Activated naive CD4-positive, alpha-beta T cell treated with anti-CD3 and anti-CD28 coated beads, Interleukin-2, amount 50 U/mL, for 16 hours (primary cell): ENCODE measurements at regions not wholly inside any gene's neighbourhood (a gene's known extent, or its start where the extent isn't known, plus 50 kb on each side); places are given as distances from the start of the nearest gene placed in this dataset.
"Not testable (repeated sequence)": the region's sequence is repeated elsewhere in the genome, so short reads cannot be mapped to it uniquely, and the experiment has no call there.

Experiments used
- DNase-seq: peaks from one replicate; pipeline ENCODE4 v3.0.0-alpha.2; 2020

- DNase-seq: no peak
Measured at GRCh38 chr13:57784633-57785032, 153.1 kb downstream of the PCDH17 start.

DNA sequence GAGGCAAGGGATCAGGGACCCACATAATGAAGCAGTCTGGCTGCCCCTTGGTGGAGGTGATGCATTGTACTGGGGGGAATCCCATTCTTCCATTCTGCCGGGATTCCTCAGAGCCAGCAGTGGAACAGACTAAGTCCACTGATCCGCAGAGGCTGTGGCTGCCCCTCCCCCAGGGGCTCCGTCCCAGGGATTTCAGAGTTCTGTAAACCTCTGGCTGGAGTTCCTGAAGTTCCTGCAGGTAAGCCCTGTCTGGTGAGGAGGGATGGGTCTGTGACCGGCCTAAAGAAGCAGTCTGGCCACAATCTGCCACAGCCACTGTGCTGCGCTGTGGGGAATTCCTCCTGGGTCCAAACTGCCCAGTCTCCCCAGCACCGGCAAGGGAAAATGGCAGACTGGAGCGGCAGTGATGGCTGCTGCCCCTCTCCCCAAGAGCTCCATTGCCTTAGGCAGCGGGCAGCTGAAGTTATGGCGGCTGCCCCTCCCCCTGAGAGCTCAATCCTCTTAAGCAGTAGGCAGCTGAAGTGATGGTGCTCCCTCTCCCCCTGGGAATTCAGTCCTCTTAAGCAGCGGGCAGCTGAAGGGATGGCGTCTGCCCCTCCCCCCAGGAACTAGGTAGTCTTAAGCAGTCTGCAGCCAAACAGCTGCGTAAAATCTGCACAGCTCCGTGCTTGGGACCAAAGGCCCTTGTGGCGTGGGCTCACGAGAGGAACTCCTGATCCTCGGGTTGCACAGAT is 155.7 kb downstream of the PCDH17 start:
- no peak for DNase-seq

DNA sequence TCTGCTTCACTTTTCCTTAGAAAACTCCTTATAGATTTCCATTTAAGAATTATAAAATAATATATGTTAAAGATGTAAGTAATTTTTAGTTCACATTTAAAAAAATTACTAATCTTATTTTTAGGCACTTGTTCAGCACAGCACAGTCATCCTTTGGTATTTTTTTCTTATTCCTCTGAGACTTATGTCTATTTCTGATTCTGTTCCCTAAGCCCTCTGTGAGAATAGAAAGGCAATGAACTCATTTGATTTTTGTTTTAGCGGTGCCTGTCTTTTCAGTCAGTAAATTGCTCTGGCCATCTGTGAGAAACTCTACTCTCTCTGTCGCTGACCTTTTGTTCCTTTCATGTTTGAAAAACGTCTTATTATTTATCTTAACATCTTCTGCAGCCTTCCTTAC is 168.1 kb downstream of the PCDH17 start:
- no peak for DNase-seq

DNA sequence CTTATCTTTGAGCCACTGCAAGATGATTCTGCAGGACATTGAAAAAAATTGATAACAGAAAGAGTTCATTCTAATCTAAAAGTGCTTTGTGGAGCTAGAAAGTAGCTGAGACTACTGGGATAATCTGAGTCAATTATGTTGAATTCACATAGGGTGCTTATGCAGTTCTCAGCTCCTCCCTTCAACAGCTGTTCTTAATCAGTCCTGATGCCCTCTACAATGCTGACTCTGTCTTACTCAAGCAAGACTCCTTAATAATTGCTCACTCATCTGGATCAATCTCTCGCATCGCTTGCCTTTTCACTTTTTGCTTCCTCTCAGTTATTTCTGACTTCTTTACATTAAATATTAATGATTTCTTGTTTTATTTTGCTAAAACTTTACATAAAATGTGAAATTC is 182.1 kb downstream of the PCDH17 start:
- no peak for DNase-seq

- DNase-seq: no peak
Measured at GRCh38 chr13:57815600-57815999, 184.1 kb downstream of the PCDH17 start.

DNA sequence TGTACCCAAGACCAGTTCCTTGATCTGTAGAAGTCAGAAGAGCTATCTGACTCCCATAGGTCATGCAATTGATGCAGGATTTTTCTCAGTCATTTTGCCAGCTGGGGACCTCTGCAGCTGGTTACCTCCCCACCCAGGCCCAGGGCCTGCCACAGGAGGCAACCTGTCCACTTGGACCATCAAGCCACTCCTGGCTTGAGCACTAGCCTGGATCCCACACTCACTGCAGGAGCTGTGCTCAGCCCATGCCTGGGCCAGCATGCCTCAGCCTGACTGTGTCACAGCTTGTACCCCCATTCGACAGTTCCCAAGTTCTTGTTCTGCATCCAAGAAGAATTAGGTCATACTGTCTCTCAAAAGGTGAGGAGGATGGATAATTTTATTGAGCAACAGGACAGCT is 189.4 kb downstream of the PCDH17 start:
- no peak for DNase-seq

GRCh38 chr13:57823704-57824103 is 192.2 kb downstream of the PCDH17 start:
- DNase-seq: no peak

- DNase-seq: no peak
Measured at GRCh38 chr13:57824121-57824520, 192.6 kb downstream of the PCDH17 start.

DNA sequence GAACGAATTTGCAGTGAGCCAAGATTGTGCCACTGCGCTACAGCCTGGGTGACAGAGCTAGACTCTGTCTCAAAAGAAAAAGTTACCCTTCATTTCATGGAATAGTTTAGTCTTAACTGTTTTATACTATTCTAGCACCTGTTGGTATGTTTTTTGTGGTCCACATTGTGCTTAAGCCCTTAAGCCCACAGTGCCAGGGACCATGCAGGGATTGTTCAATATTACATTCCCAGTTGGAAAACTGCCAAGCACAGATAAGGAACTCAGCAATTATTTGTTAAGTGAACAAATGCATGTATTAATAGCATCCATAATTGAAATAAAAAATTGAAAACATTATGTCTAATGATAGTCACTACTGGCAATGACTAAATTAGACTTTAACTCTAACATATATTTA is 193.5 kb downstream of the PCDH17 start:
- DNase-seq: no peak

GRCh38 chr13:57829496-57829895 is 198.0 kb downstream of the PCDH17 start:
- DNase-seq: no peak

DNA sequence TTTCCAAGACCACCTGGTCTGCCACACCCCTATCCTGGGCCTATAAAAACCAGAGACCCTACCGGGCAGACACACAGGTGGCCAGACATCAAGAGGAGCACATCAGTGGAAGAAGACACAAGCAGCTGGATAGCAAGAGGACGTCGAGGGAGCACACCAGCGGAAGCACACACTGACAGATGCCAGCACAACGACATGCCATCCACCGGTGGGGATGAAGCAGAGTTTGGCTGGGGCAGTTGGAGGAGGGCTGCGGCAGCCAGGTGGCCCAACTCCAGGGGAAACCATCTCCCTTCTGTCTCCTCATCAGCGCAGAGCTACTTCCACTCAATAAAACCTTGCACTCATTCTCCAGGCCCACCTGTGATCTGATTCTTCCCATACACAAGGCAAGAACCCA is 200.6 kb downstream of the PCDH17 start:
- DNase-seq: no peak

GRCh38 chr13:57837801-57838200 is 206.3 kb downstream of the PCDH17 start:
- no peak for DNase-seq

GRCh38 chr13:57843521-57843920 is 212.0 kb downstream of the PCDH17 start:
- DNase-seq: no peak

DNA sequence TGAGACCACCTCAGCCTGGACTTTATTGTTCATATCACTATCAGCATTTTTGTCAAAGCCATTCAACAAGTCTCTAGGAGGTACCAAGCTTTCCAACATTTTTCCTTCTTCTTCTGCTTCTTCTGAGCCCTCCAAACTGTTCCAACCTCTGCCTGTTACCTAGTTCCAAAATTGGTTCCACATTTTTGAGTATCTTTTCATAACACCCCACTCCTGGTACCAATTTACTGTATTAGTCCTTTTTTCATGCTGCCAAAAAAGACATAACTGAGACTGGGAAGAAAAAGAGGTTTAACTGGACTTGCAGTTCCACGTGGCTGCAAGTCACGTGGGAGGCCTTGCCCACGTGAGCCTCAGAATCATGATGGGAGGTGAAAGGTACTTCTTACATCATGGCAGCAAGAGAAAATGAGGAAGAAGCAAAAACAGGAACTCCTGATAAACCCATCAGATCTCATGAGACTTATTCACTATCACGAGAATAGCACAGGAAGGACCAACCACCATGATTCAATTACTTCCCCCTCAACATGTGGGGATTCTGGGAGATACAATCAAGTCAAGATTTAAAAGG is 215.1 kb downstream of the PCDH17 start:
- DNase-seq: no peak

GRCh38 chr13:57857945-57858344 is 226.4 kb downstream of the PCDH17 start:
- no peak for DNase-seq

DNA sequence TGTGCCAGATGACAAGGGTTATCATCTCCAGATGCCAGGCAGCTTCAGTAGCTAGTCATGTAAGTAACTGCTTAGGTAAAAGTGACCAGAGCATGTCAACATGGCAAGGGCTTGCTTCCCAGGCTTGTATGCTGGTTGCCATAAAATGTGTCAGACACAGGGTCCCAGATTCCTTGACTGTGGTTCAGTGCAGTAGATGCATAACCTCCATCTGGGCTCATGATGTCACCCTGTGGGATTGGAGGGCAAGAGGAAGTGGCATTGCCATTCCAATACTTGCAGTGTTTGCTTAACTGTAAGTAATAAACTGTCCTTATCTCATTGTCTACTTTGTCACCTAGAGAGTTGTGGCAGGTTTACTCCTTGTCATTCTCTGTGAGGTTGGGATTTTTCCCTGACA is 226.8 kb downstream of the PCDH17 start:
- DNase-seq: no peak

- DNase-seq: no peak
Measured at GRCh38 chr13:57862879-57863278, 231.3 kb downstream of the PCDH17 start.

- DNase-seq: no peak
Measured at GRCh38 chr13:57865600-57866294, 234.2 kb downstream of the PCDH17 start.

DNA sequence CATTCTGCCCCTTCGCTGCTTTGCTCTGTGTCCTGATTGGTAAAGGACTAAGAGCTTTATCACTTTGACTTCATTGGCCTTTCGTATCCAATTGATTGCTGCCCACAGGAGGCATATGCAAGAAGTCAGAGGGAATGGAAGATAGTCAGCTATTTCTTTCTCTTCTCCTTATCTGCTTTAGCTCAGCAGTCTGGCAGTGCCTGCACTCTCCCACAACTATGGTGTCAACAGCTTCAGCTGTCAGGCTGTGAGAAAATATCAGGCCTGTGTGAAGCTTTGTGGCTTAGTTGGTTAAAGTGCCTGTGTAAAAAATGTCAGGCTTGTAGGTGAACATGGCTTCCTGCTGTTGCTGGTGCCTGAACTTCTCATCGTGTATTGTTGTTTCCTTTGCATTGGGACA is 243.0 kb downstream of the PCDH17 start:
- DNase-seq: no peak

GRCh38 chr13:57877601-57878000 is 246.1 kb downstream of the PCDH17 start:
- no peak for DNase-seq

DNA sequence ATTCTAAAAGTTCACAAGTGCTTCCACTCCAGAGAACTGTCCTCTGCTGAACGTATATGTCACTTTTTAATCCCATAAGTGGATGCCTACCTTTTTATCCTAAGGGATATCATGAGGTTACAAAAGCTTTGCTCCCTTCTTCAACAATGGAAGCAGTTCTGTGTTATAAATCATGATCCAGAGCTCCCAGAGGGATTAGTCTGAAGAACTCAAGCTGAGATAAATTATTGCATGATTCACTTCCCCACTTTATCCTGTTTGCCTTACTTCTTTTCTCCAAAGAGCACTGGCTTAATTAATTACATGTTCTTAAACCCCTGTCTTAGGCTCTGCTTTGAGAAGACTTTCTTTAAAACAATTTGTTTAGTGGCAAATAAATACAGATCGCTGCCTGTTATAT is 246.7 kb downstream of the PCDH17 start:
- DNase-seq: no peak

DNA sequence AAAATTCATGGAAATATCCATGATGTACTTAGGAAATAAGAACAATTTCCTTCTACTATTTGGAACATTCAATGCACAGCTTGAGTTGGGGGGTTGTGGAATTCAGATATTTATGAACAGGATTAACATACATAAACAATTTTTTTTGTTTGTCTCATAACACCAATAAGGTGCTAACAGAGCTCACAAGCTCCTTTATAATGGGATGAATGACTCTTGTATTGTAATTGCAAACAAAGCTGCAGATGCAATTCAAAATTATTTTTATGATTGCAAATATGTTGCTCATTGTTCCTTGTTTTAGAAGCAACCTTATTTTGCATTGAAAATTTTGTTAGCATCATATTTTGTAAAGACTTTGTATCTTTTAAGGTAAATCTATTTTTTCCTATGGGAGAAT is 265.7 kb downstream of the PCDH17 start:
- no peak for DNase-seq

DNA sequence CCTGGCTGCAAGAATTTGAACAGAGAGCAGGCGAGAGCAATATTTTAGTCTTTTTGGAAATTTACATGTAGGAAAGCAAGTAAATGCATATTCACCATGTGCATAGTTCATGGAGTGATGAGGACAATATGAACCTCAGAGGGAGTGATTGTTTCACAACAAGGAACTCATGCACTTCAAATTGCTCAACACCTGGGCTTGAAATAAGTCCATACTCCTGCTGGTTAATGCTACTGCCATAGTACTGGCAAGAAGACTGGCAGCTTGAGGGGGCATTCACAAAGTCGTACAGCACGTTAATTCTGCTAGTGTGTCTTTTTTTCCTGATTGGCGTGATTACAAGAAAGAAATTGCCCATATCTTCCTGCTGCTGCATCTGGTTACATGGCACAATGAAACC is 267.6 kb downstream of the PCDH17 start:
- DNase-seq: no peak

DNA sequence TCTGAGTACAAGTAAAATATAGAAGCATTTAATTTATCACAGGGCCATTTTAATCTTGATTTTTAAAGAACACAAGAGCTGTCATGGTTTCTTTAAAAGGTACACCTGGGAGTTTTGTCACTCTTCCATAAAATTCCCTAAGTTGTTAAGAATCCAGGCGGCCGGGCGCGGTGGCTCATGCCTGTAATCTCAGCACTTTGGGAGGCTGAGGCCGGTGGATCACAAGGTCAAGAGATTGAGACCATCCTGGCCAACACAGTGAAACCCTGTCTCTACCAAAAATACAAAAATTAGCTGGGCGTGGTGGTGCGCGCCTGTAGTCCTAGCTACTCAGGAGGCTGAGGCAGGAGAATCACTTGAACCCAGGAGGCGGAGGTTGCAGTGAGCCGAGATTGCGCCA is 278.3 kb downstream of the PCDH17 start:
- not testable (repeated sequence) for DNase-seq
